LNCaP clone FGC (cell line): ENCODE measurements at regions not wholly inside any gene's neighbourhood (a gene's known extent, or its start where the extent isn't known, plus 50 kb on each side); places are given as distances from the start of the nearest gene placed in this dataset.

Source experiments
- DNase-seq: peaks from one replicate; pipeline ENCODE4 v3.0.0-alpha.2; 2011; ENCODE audit warnings: low read depth
- H3K4me3 ChIP-seq: 2 replicates; pipeline ENCODE4 v1.5.1; 2011; ENCODE audit warnings: mild to moderate bottlenecking, low read depth, low read length, control low read depth
- CTCF ChIP-seq: IDR thresholded peaks from 2 replicates; pipeline ENCODE4 v1.5.1; 2012; ENCODE audit warnings: mild to moderate bottlenecking; ENCODE audit not compliant: control insufficient read depth, insufficient read depth; ENCODE audit errors: extremely low read depth

GRCh38 chr2:120566331-120567035, 169.2 kb upstream of the GLI2 start:
- no peak overlapping the region for H3K4me3 ChIP-seq
- no peak for TF ChIP-seq CTCF
- no peak for DNase-seq

- no peak for DNase-seq
- H3K4me3 ChIP-seq, result no peak overlapping the region
- TF ChIP-seq CTCF, result no peak
These were observed 168.5 kb upstream of the GLI2 start for GRCh38 chr2:120567128-120567527.

DNA sequence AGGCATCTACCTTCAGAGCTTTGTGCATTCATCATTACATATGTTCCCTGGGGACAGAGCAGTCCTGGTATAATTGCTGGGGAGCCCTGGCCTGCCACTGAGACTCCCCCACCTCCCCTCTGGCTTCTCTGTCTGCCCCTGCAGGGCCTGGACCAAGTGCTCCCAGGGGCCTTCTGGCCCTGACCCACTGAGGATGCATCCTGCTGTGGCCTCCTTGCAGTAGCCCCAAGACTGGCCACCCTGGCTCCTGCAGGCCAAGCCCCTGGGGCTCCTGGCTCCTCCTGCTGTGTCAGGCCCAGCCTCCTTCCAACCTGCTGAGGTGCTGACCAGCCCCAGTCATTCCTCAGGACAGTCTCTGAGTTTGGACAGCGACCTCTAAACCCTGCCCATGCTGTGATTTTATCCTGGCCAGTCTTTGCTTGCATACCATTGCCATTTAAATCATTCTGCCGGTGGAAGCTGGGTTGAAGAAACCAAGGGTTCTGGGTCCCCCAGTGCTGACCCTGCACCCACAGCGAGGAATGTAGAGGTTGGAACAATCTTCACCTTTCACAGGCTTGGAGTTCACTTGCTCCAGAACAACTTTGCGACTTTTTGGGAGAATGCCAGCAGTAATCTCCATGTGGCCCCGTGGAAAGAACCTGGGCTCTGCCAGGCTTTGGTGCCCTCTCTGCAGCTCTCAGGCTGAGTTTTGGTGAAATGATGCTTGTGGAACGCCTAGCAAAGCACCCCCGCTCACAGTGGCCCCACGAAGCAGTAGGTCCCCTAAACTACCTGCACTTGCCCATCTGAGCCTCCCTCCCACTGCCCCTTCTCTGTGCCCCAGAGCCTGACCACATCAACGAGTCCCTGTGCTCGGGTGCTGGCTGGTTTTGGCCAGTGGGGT, 167.3 kb upstream of the GLI2 start:
- no peak for TF ChIP-seq CTCF

DNA sequence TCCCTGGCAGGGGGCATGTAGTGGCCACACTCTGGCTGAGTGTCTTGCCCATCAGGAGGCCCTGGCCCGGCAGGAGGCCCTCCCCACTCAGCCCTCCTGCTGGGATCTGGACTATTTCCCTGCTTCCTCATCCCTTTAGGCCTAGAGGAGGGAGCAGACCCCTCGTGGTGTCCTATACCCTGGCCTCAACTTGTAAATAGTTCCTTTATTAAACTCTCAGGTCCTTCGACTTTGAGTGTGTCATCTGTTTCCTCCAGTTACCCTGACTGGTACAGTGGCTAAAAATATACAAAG, 166.7 kb upstream of the GLI2 start:
- TF ChIP-seq CTCF, result no peak

More for the DNA sequence above, 167.3 kb upstream of the GLI2 start:
- DNase-seq, result no peak
- no peak overlapping the region for H3K4me3 ChIP-seq

DNA sequence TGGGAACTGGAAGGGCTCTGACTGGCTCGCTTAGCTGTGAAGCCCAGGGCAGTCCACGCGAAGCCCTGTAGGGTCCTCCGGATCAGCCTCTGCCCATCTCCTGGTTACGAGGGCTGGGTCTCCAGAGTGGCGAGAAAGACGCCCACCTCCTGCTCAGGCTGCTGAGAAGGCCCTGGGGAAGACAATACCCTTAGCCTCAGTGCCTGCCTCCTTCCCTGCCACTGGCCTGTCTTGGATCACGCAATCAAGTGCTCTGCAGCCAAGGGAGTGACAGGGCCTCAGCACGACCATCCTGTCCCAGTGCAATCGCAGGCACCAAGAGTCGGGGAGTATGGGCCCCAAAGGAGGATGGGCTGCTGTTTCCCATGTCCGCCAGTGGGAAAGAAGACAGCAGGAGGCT, 165.7 kb upstream of the GLI2 start:
- TF ChIP-seq CTCF, result no peak
- DNase-seq, result no peak
- H3K4me3 ChIP-seq, result no peak overlapping the region

More for the DNA sequence above, 166.7 kb upstream of the GLI2 start:
- no peak for DNase-seq
- no peak overlapping the region for H3K4me3 ChIP-seq

DNA sequence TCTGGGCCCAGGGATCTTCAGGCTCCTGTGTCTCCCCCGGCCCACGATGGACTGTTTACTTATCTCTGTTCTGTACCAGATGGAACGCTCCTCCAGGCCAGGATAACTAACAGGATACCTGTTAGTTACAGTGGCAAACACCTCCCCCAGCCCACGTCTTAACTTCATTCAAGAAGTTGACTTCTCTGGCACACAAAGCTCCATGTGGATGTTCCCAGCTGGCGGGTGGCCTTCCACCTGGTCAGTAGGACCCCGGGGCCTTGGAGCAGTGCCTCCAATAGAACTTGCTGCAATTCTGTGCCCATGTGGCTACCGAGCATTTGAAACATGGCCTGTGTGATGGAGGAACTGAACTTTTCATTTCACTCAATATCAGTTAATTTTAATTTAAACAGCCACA, 165.1 kb upstream of the GLI2 start:
- TF ChIP-seq CTCF, result no peak
- no peak for DNase-seq

More for the DNA sequence above, 165.1 kb upstream of the GLI2 start:
- H3K4me3 ChIP-seq, result no peak overlapping the region
